Keratinocyte (primary cell): ENCODE measurements at regions not wholly inside any gene's neighbourhood (a gene's known extent, or its start where the extent isn't known, plus 50 kb on each side); places are given as distances from the start of the nearest gene placed in this dataset.

ENCODE experiments used
- EZH2 ChIP-seq: IDR thresholded peaks from one replicate; pipeline ENCODE4 v1.6.1; 2012; ENCODE audit warnings: inconsistent platforms, mild to moderate bottlenecking, low read length, moderate library complexity
- TF ChIP-seq, protein P1 (sequence below), 3 experiments: IDR thresholded peaks in 1 of 3; conservative IDR thresholded peaks in 1 of 3; optimal IDR thresholded peaks in 1 of 3; 2 replicates in 2 of 3; 3 replicates in 1 of 3; pipeline versions ENCODE3 to v1.5.1; 2011; ENCODE audit warnings: low read length in 3 of 3, mild to moderate bottlenecking in 3 of 3, moderate library complexity in 2 of 3, control low read depth in 1 of 3, inconsistent platforms in 1 of 3; ENCODE audit not compliant: insufficient read depth in 2 of 3; ENCODE audit errors: extremely low read depth in 1 of 3

DNA sequence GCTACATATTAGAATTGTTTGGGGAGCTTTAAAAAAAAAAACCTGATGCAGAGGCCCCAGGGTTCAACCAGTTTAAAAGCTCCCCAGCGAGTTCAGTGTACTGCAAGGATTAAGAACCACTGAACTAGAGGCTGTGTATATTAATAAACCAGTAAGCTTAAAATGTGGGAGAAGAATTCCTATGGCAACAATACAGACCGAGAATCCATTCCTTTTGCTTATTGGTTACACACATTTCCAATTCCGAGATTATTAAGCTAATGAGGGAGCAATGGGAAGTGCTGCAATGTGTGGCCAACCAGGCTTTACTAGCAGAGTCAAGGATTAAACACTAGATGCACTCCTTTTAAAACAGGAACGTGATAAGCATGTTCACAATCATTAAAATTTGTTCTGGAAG lies 204.4 kb downstream of the TDRD15 start:
- TF ChIP-seq, protein P1, sequence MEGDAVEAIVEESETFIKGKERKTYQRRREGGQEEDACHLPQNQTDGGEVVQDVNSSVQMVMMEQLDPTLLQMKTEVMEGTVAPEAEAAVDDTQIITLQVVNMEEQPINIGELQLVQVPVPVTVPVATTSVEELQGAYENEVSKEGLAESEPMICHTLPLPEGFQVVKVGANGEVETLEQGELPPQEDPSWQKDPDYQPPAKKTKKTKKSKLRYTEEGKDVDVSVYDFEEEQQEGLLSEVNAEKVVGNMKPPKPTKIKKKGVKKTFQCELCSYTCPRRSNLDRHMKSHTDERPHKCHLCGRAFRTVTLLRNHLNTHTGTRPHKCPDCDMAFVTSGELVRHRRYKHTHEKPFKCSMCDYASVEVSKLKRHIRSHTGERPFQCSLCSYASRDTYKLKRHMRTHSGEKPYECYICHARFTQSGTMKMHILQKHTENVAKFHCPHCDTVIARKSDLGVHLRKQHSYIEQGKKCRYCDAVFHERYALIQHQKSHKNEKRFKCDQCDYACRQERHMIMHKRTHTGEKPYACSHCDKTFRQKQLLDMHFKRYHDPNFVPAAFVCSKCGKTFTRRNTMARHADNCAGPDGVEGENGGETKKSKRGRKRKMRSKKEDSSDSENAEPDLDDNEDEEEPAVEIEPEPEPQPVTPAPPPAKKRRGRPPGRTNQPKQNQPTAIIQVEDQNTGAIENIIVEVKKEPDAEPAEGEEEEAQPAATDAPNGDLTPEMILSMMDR (optimal IDR thresholded peaks at IDR 0.05 in 1 of 3, IDR thresholded peaks at IDR 0.05 in 1 of 3, conservative IDR thresholded peaks at IDR 0.05 in 1 of 3; ENCODE audit: extremely low read depth in 1 of 3, insufficient read depth in 2 of 3, low read length in 3 of 3) = no peak
- no peak for TF ChIP-seq EZH2
